ENCODE measurements at regions not wholly inside any gene's neighbourhood (a gene's known extent, or its start where the extent isn't known, plus 50 kb on each side); places are given as distances from the start of the nearest gene placed in this dataset.

DNA sequence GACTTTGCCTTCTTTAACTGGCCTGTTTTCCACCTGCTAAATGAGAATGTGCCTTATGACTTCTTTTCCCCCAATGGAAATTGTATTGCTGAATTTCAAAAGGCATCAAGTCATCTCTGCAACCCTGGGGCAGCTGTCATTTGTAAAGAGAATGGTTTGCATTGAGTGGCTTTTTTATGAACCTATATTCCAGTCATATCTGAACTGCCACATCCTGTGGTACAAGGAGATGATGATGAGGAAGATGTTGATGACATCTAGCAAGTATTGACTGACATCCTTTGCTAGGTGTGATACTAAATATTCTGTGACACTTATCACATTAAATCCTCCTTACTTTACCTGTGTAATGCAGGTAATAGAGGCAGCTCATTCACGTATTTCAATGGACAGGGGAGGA lies 88.3 kb upstream of the KIAA1217 start:
- no peaks in the 10 kb centered on the region for H3K4me1 Mint-ChIP-seq (ENCODE audit: low read depth)
- no peaks in the 10 kb centered on the region; the same call in 1 of the 2 replicates for H3K27me3 Mint-ChIP-seq (ENCODE audit: insufficient read depth)
- no peak overlapping the region for H3K4me3 Mint-ChIP-seq
- TF ChIP-seq, protein P1, sequence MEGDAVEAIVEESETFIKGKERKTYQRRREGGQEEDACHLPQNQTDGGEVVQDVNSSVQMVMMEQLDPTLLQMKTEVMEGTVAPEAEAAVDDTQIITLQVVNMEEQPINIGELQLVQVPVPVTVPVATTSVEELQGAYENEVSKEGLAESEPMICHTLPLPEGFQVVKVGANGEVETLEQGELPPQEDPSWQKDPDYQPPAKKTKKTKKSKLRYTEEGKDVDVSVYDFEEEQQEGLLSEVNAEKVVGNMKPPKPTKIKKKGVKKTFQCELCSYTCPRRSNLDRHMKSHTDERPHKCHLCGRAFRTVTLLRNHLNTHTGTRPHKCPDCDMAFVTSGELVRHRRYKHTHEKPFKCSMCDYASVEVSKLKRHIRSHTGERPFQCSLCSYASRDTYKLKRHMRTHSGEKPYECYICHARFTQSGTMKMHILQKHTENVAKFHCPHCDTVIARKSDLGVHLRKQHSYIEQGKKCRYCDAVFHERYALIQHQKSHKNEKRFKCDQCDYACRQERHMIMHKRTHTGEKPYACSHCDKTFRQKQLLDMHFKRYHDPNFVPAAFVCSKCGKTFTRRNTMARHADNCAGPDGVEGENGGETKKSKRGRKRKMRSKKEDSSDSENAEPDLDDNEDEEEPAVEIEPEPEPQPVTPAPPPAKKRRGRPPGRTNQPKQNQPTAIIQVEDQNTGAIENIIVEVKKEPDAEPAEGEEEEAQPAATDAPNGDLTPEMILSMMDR (IDR thresholded peaks at IDR 0.05): no peak
- peaks cover 39% of the 10 kb centered on the region for H3K9me3 Mint-ChIP-seq
- no peaks in the 10 kb centered on the region; the same call in 1 of the 2 replicates for H3K36me3 Mint-ChIP-seq (ENCODE audit: low read depth)
- DNase-seq: no peak
- H3K27ac Mint-ChIP-seq: no peak overlapping the region

DNA sequence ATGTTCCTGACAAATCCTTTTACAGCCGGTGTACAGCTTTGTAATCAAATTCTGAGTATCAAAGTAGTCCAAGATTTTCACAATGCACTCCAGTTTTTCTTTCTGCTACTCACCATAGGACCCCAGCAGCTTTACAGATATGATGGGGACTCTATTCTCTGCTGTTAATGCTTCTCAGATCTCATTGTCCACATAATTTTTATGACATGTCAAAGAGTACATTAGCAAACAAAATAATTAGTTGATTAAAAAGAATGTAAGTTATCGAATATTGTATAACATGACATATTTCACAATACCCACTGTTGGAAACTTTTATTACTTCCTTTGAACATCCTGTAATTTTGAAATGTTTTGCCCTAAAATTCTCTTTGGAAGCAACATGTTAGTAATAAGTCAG lies 81.4 kb upstream of the KIAA1217 start:
- H3K9me3 Mint-ChIP-seq: peaks cover 22% of the 10 kb centered on the region
- no peak overlapping the region for H3K27ac Mint-ChIP-seq
- peaks cover under 1% of the 10 kb centered on the region; the same call in 1 of the 2 replicates for H3K36me3 Mint-ChIP-seq (ENCODE audit: low read depth)
- H3K4me3 Mint-ChIP-seq: no peak overlapping the region
- no peaks in the 10 kb centered on the region for H3K27me3 Mint-ChIP-seq (ENCODE audit: insufficient read depth)
- H3K4me1 Mint-ChIP-seq (ENCODE audit: low read depth): no peaks in the 10 kb centered on the region
- DNase-seq: no peak
- TF ChIP-seq, protein P1 (IDR thresholded peaks at IDR 0.05): no peak

DNA sequence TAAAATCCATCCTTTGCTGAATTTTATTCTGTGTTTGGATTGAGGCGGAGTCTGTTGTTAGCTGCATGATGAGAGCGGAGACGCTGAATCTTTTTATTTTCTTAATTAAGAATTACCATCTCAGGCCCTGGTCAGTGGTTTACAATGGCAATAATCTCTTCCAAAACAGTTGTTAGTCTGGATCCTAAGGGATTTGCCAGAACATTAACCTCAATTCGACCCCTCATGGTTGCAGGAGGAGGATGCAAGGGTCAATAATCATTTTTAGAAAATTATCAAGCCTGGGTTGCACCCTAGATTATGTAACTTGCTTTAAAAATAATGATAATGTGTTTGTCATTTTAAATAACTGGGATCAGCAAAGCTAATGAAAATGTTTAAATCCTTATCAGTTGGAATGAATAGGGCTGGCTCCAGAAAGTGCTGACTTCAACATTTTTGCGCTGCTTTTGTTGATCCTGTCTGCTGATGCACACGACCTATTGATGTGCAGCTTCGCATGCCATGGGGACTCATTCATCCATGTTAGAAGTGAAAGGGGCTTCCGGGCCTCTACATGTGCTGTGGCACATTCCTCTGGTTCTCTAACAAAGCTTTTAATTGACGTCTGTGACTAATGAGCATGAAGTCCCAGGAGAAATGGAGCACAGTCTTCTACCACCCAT lies 80.7 kb upstream of the KIAA1217 start:
- H3K4me1 Mint-ChIP-seq (ENCODE audit: low read depth): no peaks in the 10 kb centered on the region

DNA sequence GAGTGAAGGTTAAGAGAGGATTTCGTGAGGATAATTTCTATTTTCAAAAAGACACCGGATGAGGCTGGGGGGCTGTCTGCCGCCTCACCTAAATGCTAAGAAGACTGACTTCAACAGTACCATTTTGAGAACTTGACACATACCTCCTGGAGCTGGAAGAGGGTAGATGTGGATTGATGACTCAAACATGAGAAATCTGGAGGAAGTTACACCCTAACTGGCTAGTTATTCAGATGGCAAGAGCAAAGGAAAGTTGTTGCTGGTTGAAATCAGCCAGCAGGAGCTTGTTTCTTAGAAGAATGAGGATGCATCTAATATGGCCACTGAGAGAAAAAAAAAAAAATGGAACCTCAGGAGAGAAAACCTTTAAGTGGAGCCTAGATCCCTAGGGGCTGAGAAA lies 76.2 kb upstream of the KIAA1217 start:
- Mint-ChIP-seq H3K27ac (no peak overlapping the region), H3K4me3 (no peak overlapping the region), H3K27me3 (ENCODE audit: insufficient read depth) (no peaks in the 10 kb centered on the region; the same call in 1 of the 2 replicates), H3K36me3 (ENCODE audit: low read depth) (peaks cover 7% of the 10 kb centered on the region), H3K4me1 (ENCODE audit: low read depth) (no peaks in the 10 kb centered on the region), H3K9me3 (peaks cover 46% of the 10 kb centered on the region)
- no peak for DNase-seq
- TF ChIP-seq, protein P1 (IDR thresholded peaks at IDR 0.05): no peak

More for the DNA sequence above, 80.7 kb upstream of the KIAA1217 start:
- DNase-seq: no peak
- H3K9me3 Mint-ChIP-seq: peaks cover 29% of the 10 kb centered on the region
- H3K27me3 Mint-ChIP-seq (ENCODE audit: insufficient read depth): no peaks in the 10 kb centered on the region
- H3K27ac Mint-ChIP-seq: no peak overlapping the region
- no peak overlapping the region for H3K4me3 Mint-ChIP-seq
- H3K36me3 Mint-ChIP-seq (ENCODE audit: low read depth): peaks cover 7% of the 10 kb centered on the region
- TF ChIP-seq, protein P1 (IDR thresholded peaks at IDR 0.05): no peak

DNA sequence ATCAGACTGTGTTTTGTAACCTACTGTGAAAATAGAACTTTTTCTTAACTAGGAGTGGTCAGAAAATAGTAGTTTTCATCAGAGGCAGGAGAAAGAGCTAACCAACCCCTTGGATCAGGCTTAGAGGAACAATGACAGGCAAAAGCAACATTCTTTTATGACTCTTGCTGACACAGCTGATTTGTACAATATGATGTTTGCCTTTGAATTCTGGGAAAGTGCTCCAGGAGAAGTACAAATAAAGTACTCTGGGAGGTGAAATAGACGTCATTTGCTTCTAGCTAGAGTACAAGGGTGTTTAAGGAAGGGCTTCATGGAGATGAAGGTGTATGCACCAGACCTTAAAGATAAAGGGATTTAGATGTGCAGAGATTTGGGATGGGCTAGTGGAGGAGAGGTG lies 75.1 kb upstream of the KIAA1217 start:
- Mint-ChIP-seq H3K27me3 (ENCODE audit: insufficient read depth) (no peaks in the 10 kb centered on the region; the same call in 1 of the 2 replicates), H3K4me3 (no peak overlapping the region), H3K36me3 (ENCODE audit: low read depth) (peaks cover 7% of the 10 kb centered on the region), H3K9me3 (peaks cover 41% of the 10 kb centered on the region), H3K4me1 (ENCODE audit: low read depth) (no peaks in the 10 kb centered on the region), H3K27ac (no peak overlapping the region)
- TF ChIP-seq, protein P1 (IDR thresholded peaks at IDR 0.05): no peak
- DNase-seq: no peak
